DOHH2 (cell line): ENCODE measurements at regions not wholly inside any gene's neighbourhood (a gene's known extent, or its start where the extent isn't known, plus 50 kb on each side); places are given as distances from the start of the nearest gene placed in this dataset.

Experiments
- H3F3A ChIP-seq: fragments of 200-600 bp; sonication (generic), shearing (Covaris generic); 2 replicates; pipeline ENCODE4 v1.6.0; 2016; ENCODE audit warnings: antibody characterized with exemption, mild to moderate bottlenecking; ENCODE audit not compliant: control insufficient read depth, insufficient read depth
- H3K27ac ChIP-seq: fragments of 200-600 bp; sonication (generic); 2 replicates; pipeline ENCODE4 v1.5.1; 2014; ENCODE audit warnings: low read depth, mild to moderate bottlenecking, low read length, moderate library complexity
- H3K27me3 ChIP-seq: fragments of 200-600 bp; sonication (generic); 2 replicates; pipeline ENCODE4 v1.6.1; 2014; ENCODE audit warnings: mild to moderate bottlenecking, low read length, mixed read lengths; ENCODE audit not compliant: control insufficient read depth
- H3K36me3 ChIP-seq: fragments of 200-600 bp; sonication (generic); 2 replicates; pipeline ENCODE4 v1.6.1; 2014; ENCODE audit warnings: mild to moderate bottlenecking, low read length, moderate library complexity, mixed read lengths; ENCODE audit not compliant: control insufficient read depth
- H3K4me1 ChIP-seq: fragments of 200-600 bp; sonication (generic); 2 replicates; pipeline ENCODE4 v1.6.1; 2014; ENCODE audit warnings: mild to moderate bottlenecking, low read length, mixed read lengths; ENCODE audit not compliant: control insufficient read depth
- H3K4me2 ChIP-seq: fragments of 200-600 bp; sonication (generic); 2 replicates; pipeline ENCODE4 v1.6.0; 2014; ENCODE audit warnings: mild to moderate bottlenecking, low read length, moderate library complexity
- H3K4me3 ChIP-seq: fragments of 200-600 bp; sonication (generic); 2 replicates; pipeline ENCODE4 v1.5.1; 2014; ENCODE audit warnings: mild to moderate bottlenecking, low read length, mixed read lengths
- H3K79me2 ChIP-seq: fragments of 200-600 bp; sonication (generic); 2 replicates; pipeline ENCODE4 v1.6.1; 2014; ENCODE audit warnings: mild to moderate bottlenecking, low read length, mixed read lengths; ENCODE audit not compliant: control insufficient read depth
- H3K9me2 ChIP-seq: fragments of 200-600 bp; sonication (generic); replicated peaks from 2 replicates; pipeline ENCODE4 v1.6.1; 2014; ENCODE audit warnings: mild to moderate bottlenecking, low read length, mixed read lengths; ENCODE audit not compliant: control insufficient read depth
- H3K9me3 ChIP-seq: fragments of 200-600 bp; sonication (generic); 2 replicates; pipeline ENCODE4 v1.6.1; 2014; ENCODE audit warnings: antibody characterized with exemption, low read length, mixed read lengths; ENCODE audit not compliant: control insufficient read depth, insufficient read depth
- H4K20me1 ChIP-seq: fragments of 200-600 bp; sonication (generic); 2 replicates; pipeline ENCODE4 v1.6.0; 2014; ENCODE audit warnings: low read depth, mild to moderate bottlenecking, antibody characterized with exemption, low read length, moderate library complexity; ENCODE audit not compliant: control insufficient read depth, insufficient read depth
- CTCF ChIP-seq: fragments of 200-600 bp; sonication (generic); IDR thresholded peaks from one replicate; pipeline ENCODE4 v1.5.1; 2014; ENCODE audit warnings: antibody characterized with exemption, mild to moderate bottlenecking, low read depth, low read length; ENCODE audit not compliant: poor library complexity, severe bottlenecking
- EZH2phosphoT487 ChIP-seq: fragments of 200-600 bp; sonication (generic); IDR thresholded peaks from 2 replicates; pipeline ENCODE4 v1.6.1; 2017; ENCODE audit warnings: borderline replicate concordance, mild to moderate bottlenecking, antibody characterized with exemption, low read length, moderate library complexity, mixed read lengths

GRCh38 chr12:115785548-115785947, 491.9 kb downstream of the MED13L start:
- H3K36me3 ChIP-seq: no peaks in the 10 kb centered on the region
- no peaks in the 10 kb centered on the region for H3F3A ChIP-seq
- no peaks in the 10 kb centered on the region for H3K4me1 ChIP-seq
- no peak overlapping the region for H3K4me2 ChIP-seq
- no peaks in the 10 kb centered on the region for H3K27me3 ChIP-seq
- H3K9me2 ChIP-seq: no peaks in the 10 kb centered on the region
- no peak overlapping the region for H3K27ac ChIP-seq
- no peaks in the 10 kb centered on the region for H4K20me1 ChIP-seq
- H3K4me3 ChIP-seq: no peak overlapping the region
- H3K9me3 ChIP-seq: no peaks in the 10 kb centered on the region
- no peaks in the 10 kb centered on the region for H3K79me2 ChIP-seq
- TF ChIP-seq EZH2phosphoT487 (no peak), CTCF (peak; percentile 14)

GRCh38 chr12:115776399-115776798, 501.1 kb downstream of the MED13L start:
- Histone ChIP-seq H3K79me2 (no peaks in the 10 kb centered on the region), H3K27me3 (no peaks in the 10 kb centered on the region), H3K36me3 (no peaks in the 10 kb centered on the region), H3K27ac (no peak overlapping the region), H3K4me2 (no peak overlapping the region), H3K4me1 (no peaks in the 10 kb centered on the region), H3K4me3 (no peak overlapping the region), H3K9me2 (no peaks in the 10 kb centered on the region), H4K20me1 (no peaks in the 10 kb centered on the region), H3F3A (no peaks in the 10 kb centered on the region), H3K9me3 (no peaks in the 10 kb centered on the region)
- no peak for TF ChIP-seq CTCF
- TF ChIP-seq EZH2phosphoT487: no peak

- Histone ChIP-seq H3K27ac (no peak overlapping the region), H3K27me3 (no peaks in the 10 kb centered on the region), H3K4me2 (no peak overlapping the region), H3F3A (no peaks in the 10 kb centered on the region), H4K20me1 (no peaks in the 10 kb centered on the region), H3K4me1 (no peaks in the 10 kb centered on the region), H3K4me3 (no peak overlapping the region), H3K79me2 (no peaks in the 10 kb centered on the region), H3K9me2 (no peaks in the 10 kb centered on the region), H3K9me3 (no peaks in the 10 kb centered on the region), H3K36me3 (no peaks in the 10 kb centered on the region)
- TF ChIP-seq CTCF (no peak), EZH2phosphoT487 (no peak)
Observed at GRCh38 chr12:115774148-115774895, 503.2 kb downstream of the MED13L start.
